PC-3 (cell line): ENCODE measurements at regions not wholly inside any gene's neighbourhood (a gene's known extent, or its start where the extent isn't known, plus 50 kb on each side); places are given as distances from the start of the nearest gene placed in this dataset.
"Not testable (repeated sequence)": the region's sequence is repeated elsewhere in the genome, so short reads cannot be mapped to it uniquely, and the experiment has no call there.

Experiments
- ATAC-seq: fragments of 200-7000 bp; cut with Tn5 transposase; 2 replicates; pipeline ENCODE4 v1.9.1; 2020; ENCODE audit warnings: mild to moderate bottlenecking, moderate library complexity
- BruUV-seq: library from RNA; stranded (reverse); fragments of 400-500 nt; replicated peaks from 2 replicates; lab custom pipeline; 2021; lab: Mats Ljungman, UMichigan
- CTCF ChIA-PET: fragments of 300-600 bp; sonication (Branson Sonifier 250); formaldehyde crosslinking; loops from one replicate; lab custom pipeline; 2022; ENCODE audit warnings: antibody characterized with exemption; lab: Charles Lee
- POLR2A ChIA-PET: fragments of 300-600 bp; sonication (Branson Sonifier 250); formaldehyde crosslinking; loops from one replicate; lab custom pipeline; 2022; ENCODE audit warnings: antibody characterized with exemption; ENCODE audit not compliant: unreplicated experiment; lab: Charles Lee
- DNase-seq: peaks from one replicate; pipeline ENCODE4 v3.0.0-alpha.2; 2015
- H2AFZ ChIP-seq: fragments of 300-600 bp; sonication (generic); 2 replicates; pipeline ENCODE4 v1.6.0; 2016; ENCODE audit warnings: antibody characterized with exemption, low read length
- H3F3A ChIP-seq: fragments of 300-600 bp; sonication (generic); one replicate; pipeline ENCODE4 v1.6.0; 2017; ENCODE audit warnings: antibody characterized with exemption, low read length, control low read depth, mild to moderate bottlenecking; ENCODE audit not compliant: unreplicated experiment
- H3K27ac ChIP-seq: fragments of 300-600 bp; sonication (generic); 2 replicates; pipeline ENCODE4 v1.5.1; 2016; ENCODE audit warnings: mild to moderate bottlenecking, low read length
- H3K27me3 ChIP-seq: fragments of 300-600 bp; sonication (generic); 2 replicates; pipeline ENCODE4 v1.6.1; 2016; ENCODE audit warnings: low read length, mixed read lengths
- H3K36me3 ChIP-seq: fragments of 300-600 bp; sonication (generic); 2 replicates; pipeline ENCODE4 v1.6.1; 2016; ENCODE audit warnings: low read depth, mixed run types, low read length, mixed read lengths
- H3K4me1 ChIP-seq: fragments of 300-600 bp; sonication (generic); 2 replicates; pipeline ENCODE4 v1.5.1; 2016; ENCODE audit warnings: low read length; ENCODE audit not compliant: insufficient read depth
- H3K4me2 ChIP-seq: fragments of 300-600 bp; sonication (generic); 2 replicates; pipeline ENCODE4 v1.6.0; 2016; ENCODE audit warnings: low read length
- H3K4me3 ChIP-seq: fragments of 300-600 bp; sonication (generic); 2 replicates; pipeline ENCODE4 v1.5.1; 2016; ENCODE audit warnings: mild to moderate bottlenecking, low read length, mixed read lengths
- H3K79me2 ChIP-seq: fragments of 300-600 bp; sonication (generic); 2 replicates; pipeline ENCODE4 v1.6.1; 2017; ENCODE audit warnings: low read length, mixed read lengths
- H3K9ac ChIP-seq: fragments of 300-600 bp; sonication (generic); 2 replicates; pipeline ENCODE4 v1.6.0; 2016; ENCODE audit warnings: mild to moderate bottlenecking, low read length
- H3K9me2 ChIP-seq: fragments of 300-600 bp; sonication (generic); replicated peaks from 2 replicates; pipeline ENCODE4 v1.6.1; 2016; ENCODE audit warnings: mixed run types, low read length, mixed read lengths
- H3K9me3 ChIP-seq: fragments of 300-600 bp; sonication (generic); 2 replicates; pipeline ENCODE4 v1.6.1; 2016; ENCODE audit warnings: low read length, mixed read lengths
- H4K20me1 ChIP-seq: fragments of 300-600 bp; sonication (generic); 2 replicates; pipeline ENCODE4 v1.6.1; 2016; ENCODE audit warnings: low read length, mixed read lengths
- CTCF ChIP-seq: fragments of 300-600 bp; sonication (generic); conservative IDR thresholded peaks from 2 replicates; pipeline ENCODE4 v1.5.1; 2017; ENCODE audit warnings: antibody characterized with exemption, low read depth, mild to moderate bottlenecking, low read length
- EZH2 ChIP-seq: fragments of 300-600 bp; sonication (generic); IDR thresholded peaks from one replicate; pipeline ENCODE4 v1.6.1; 2017; ENCODE audit warnings: antibody characterized with exemption, mild to moderate bottlenecking, low read length; ENCODE audit not compliant: unreplicated experiment
- EZH2phosphoT487 ChIP-seq: fragments of 300-600 bp; sonication (generic); IDR thresholded peaks from 2 replicates; pipeline ENCODE4 v1.6.1; 2018; ENCODE audit warnings: mild to moderate bottlenecking, antibody characterized with exemption, low read length, borderline replicate concordance
- intact Hi-C: fragments of 100-400 bp; cut with micrococcal nuclease; formaldehyde crosslinking; loops from 2 replicates; pipeline ENCODE4 v1.9.0; 2023

- no peaks in the 10 kb centered on the region for H3K79me2 ChIP-seq
- no peaks in the 10 kb centered on the region for H3K36me3 ChIP-seq
- H2AFZ ChIP-seq, result no peak overlapping the region
- no peaks in the 10 kb centered on the region for H4K20me1 ChIP-seq
- no TSS peak for BruUV-seq
- peak; percentile 74 for DNase-seq
- no peak overlapping the region for H3K4me2 ChIP-seq
- no peak for TF ChIP-seq EZH2phosphoT487
- peak; percentile 93 for TF ChIP-seq CTCF
- no peak overlapping the region for H3K4me3 ChIP-seq
- ATAC-seq, result peak; percentile 63
- H3F3A ChIP-seq, result no peaks in the 10 kb centered on the region
- ChIA-PET CTCF (interaction anchor here (1.4 kb wide), 1 partner anchor 85 kb away, joined by 8 read pairs; no protein-coding TSS in a partner anchor), POLR2A (no interaction called here)
- no peaks in the 10 kb centered on the region for H3K27me3 ChIP-seq
- no peaks in the 10 kb centered on the region for H3K4me1 ChIP-seq
- intact Hi-C loops, result loop anchor here (1.0 to 5.0 kb wide), 5 partner anchors 75 to 822 kb away; no protein-coding TSS in a partner anchor
- no peak overlapping the region for H3K9ac ChIP-seq
- H3K9me3 ChIP-seq, result no peaks in the 10 kb centered on the region
- no peaks in the 10 kb centered on the region for H3K9me2 ChIP-seq
- H3K27ac ChIP-seq, result no peak overlapping the region
Observed at GRCh38 chr5:44952376-44952775, 143.6 kb downstream of the MRPS30 start.

- H3K9ac ChIP-seq, result no peak overlapping the region
- H3K9me3 ChIP-seq, result no peaks in the 10 kb centered on the region
- no peak overlapping the region for H3K4me3 ChIP-seq
- no peak for DNase-seq
- CTCF ChIA-PET, result interaction anchor here (1.4 kb wide), 1 partner anchor 85 kb away, joined by 8 read pairs; no protein-coding TSS in a partner anchor
- no peaks in the 10 kb centered on the region for H3K9me2 ChIP-seq
- ATAC-seq, result no peak
- intact Hi-C loops, result loop anchor here (2.0 to 5.0 kb wide), 4 partner anchors 76 to 822 kb away; no protein-coding TSS in a partner anchor
- no peaks in the 10 kb centered on the region for H3K79me2 ChIP-seq
- POLR2A ChIA-PET, result no interaction called here
- H3K4me1 ChIP-seq, result no peaks in the 10 kb centered on the region
- H2AFZ ChIP-seq, result no peak overlapping the region
- TF ChIP-seq EZH2phosphoT487, result no peak
- no peak for TF ChIP-seq CTCF
- TF ChIP-seq EZH2, result no peak
- H3K27me3 ChIP-seq, result no peaks in the 10 kb centered on the region
- no TSS peak for BruUV-seq
- H4K20me1 ChIP-seq, result no peaks in the 10 kb centered on the region
- no peak overlapping the region for H3K27ac ChIP-seq
- no peaks in the 10 kb centered on the region for H3K36me3 ChIP-seq
- H3F3A ChIP-seq, result no peaks in the 10 kb centered on the region
- H3K4me2 ChIP-seq, result no peak overlapping the region
Observed at GRCh38 chr5:44953078-44953477, 144.3 kb downstream of the MRPS30 start.

GRCh38 chr5:44958943-44959454 lies 150.3 kb downstream of the MRPS30 start:
- H3K79me2 ChIP-seq, H3K9me2 ChIP-seq, CTCF ChIA-PET, H3K9ac ChIP-seq, H3K27ac ChIP-seq, H2AFZ ChIP-seq, H3K4me2 ChIP-seq, H3K9me3 ChIP-seq, H4K20me1 ChIP-seq, H3F3A ChIP-seq, H3K36me3 ChIP-seq, H3K27me3 ChIP-seq, H3K4me1 ChIP-seq, DNase-seq, ATAC-seq, H3K4me3 ChIP-seq, intact Hi-C loops, POLR2A ChIA-PET, BruUV-seq: not testable (repeated sequence)
